D721Med (cell line): ENCODE measurements at regions not wholly inside any gene's neighbourhood (a gene's known extent, or its start where the extent isn't known, plus 50 kb on each side); places are given as distances from the start of the nearest gene placed in this dataset.
"Not testable (repeated sequence)": the region's sequence is repeated elsewhere in the genome, so short reads cannot be mapped to it uniquely, and the experiment has no call there.

Experiments
- DNase-seq: peaks from one replicate; pipeline ENCODE4 v3.0.0; 2011; ENCODE audit warnings: low spot score; ENCODE audit not compliant: insufficient read length
- FAIRE-seq: peaks from 2 replicates; lab custom pipeline; 2011; peaks lifted over from hg19 to GRCh38; lab: Jason Lieb, UNC
- CTCF ChIP-seq: IDR thresholded peaks from 2 replicates; pipeline ENCODE4 v1.5.1; 2012; ENCODE audit warnings: mild to moderate bottlenecking, control low read depth; ENCODE audit not compliant: insufficient read depth; ENCODE audit errors: missing control alignments

- DNase-seq (no peak), FAIRE-seq (no peak)
- no peak for TF ChIP-seq CTCF
These were observed 103.7 kb upstream of the HGF start for GRCh38 chr7:81873559-81873958.

GRCh38 chr7:81871606-81872265, 101.9 kb upstream of the HGF start:
- TF ChIP-seq CTCF, result no peak
- DNase-seq (no peak), FAIRE-seq (no peak)

- TF ChIP-seq CTCF, result no peak
- peak; percentile 11 for FAIRE-seq
- no peak for DNase-seq
These were observed 100.8 kb upstream of the HGF start for GRCh38 chr7:81870608-81871007.

GRCh38 chr7:81869670-81870069, 99.8 kb upstream of the HGF start:
- no peak for FAIRE-seq
- no peak for TF ChIP-seq CTCF
- no peak for DNase-seq

- FAIRE-seq (no peak), DNase-seq (no peak)
- no peak for TF ChIP-seq CTCF
These were observed 95.9 kb upstream of the HGF start for GRCh38 chr7:81865754-81866153.

DNA sequence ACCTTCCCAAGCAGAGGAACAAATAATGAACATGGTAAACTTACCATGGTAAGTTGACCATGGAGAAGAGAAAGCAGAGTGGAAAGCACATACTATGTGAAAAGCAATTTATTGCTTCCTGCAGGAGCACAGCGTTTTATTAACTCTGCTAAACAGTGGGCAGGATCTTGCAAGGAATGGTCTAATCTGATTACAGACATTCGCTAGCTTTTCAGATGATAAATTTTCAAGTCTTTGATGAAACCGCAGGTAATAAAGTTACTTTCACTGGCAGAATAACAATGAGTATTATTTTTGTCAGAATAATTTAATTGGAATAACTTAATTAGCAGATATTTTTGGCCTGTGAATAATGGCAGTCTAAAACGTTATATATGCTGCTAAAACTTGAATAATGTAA, 89.6 kb upstream of the HGF start:
- DNase-seq (no peak), FAIRE-seq (peak; percentile 69)
- TF ChIP-seq CTCF, result no peak

DNA sequence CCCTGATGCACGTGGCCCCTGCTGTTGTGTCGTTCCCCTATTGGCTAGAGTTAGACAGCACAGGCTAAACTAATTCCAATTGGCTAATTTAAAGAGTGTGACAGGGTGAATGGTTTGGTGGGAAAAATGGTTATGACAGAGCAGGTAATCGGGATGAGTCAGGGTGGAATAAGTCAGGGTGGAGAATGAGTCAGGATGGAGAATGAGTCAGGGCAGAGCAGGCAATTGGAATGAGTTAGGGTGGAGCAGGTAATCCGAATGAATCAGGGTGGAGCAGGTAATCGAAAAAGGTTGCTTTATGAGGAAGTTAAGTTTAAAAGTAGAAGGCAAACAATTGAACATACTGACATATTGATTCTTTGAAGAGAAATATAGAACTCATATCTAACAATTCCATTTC, 89.0 kb upstream of the HGF start:
- DNase-seq, FAIRE-seq: not testable (repeated sequence)

GRCh38 chr7:81857385-81857784, 87.5 kb upstream of the HGF start:
- FAIRE-seq (no peak), DNase-seq (no peak)
- TF ChIP-seq CTCF, result no peak
